Neural progenitor cell (in vitro differentiated cells): ENCODE measurements at regions not wholly inside any gene's neighbourhood (a gene's known extent, or its start where the extent isn't known, plus 50 kb on each side); places are given as distances from the start of the nearest gene placed in this dataset.

Experiments used
- EZH2 ChIP-seq: fragments of 200-600 bp; sonication (generic); IDR thresholded peaks from 2 replicates; pipeline ENCODE4 v1.6.1; 2017; ENCODE audit warnings: antibody characterized with exemption, mild to moderate bottlenecking, moderate library complexity
- EZH2phosphoT487 ChIP-seq: fragments of 200-600 bp; sonication (generic); IDR thresholded peaks from 2 replicates; pipeline ENCODE4 v1.6.1; 2017; ENCODE audit warnings: antibody characterized with exemption
- TF ChIP-seq, protein P1 (sequence below): fragments of 200-600 bp; sonication (generic); IDR thresholded peaks from 2 replicates; pipeline ENCODE4 v1.5.1; 2017; ENCODE audit warnings: antibody characterized with exemption, mild to moderate bottlenecking

DNA sequence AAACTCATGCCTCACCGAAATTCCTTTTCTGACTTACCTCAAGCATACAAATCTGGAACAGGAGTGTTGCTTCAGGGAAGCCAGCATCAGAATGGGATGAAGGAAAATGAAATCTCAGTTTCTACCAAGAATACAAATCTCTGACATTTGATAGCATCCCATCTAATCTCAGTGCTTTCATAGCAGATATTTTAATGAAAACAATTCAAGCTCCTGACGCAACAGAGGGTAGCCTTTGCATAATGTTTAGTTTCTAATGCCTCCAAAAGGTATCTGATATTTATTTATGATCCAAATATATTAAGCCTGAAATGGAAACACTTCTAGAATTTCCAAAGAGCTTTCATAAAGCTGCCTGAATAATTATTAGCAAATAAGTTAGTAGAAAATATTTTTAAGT lies 251.4 kb downstream of the DEPDC1B start:
- TF ChIP-seq, protein P1, sequence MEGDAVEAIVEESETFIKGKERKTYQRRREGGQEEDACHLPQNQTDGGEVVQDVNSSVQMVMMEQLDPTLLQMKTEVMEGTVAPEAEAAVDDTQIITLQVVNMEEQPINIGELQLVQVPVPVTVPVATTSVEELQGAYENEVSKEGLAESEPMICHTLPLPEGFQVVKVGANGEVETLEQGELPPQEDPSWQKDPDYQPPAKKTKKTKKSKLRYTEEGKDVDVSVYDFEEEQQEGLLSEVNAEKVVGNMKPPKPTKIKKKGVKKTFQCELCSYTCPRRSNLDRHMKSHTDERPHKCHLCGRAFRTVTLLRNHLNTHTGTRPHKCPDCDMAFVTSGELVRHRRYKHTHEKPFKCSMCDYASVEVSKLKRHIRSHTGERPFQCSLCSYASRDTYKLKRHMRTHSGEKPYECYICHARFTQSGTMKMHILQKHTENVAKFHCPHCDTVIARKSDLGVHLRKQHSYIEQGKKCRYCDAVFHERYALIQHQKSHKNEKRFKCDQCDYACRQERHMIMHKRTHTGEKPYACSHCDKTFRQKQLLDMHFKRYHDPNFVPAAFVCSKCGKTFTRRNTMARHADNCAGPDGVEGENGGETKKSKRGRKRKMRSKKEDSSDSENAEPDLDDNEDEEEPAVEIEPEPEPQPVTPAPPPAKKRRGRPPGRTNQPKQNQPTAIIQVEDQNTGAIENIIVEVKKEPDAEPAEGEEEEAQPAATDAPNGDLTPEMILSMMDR, result no peak
- no peak for TF ChIP-seq EZH2
- TF ChIP-seq EZH2phosphoT487, result no peak
